Ascending aorta (tissue), 2 donors: ENCODE measurements at regions not wholly inside any gene's neighbourhood (a gene's known extent, or its start where the extent isn't known, plus 50 kb on each side); places are given as distances from the start of the nearest gene placed in this dataset.

Experiments
- DNase-seq, 2 donors: peaks; one replicate each; pipeline ENCODE4 v3.0.0-alpha.2; 2019; ENCODE audit warnings: low spot score in 2 of 2
- H3K27ac ChIP-seq, 2 donors: fragments of 200-600 bp; sonication (generic); one replicate each; pipeline ENCODE4 v1.5.1; 2016 to 2017; ENCODE audit warnings: mild to moderate bottlenecking in 1 of 2
- H3K27me3 ChIP-seq: fragments of 200-600 bp; sonication (generic); one replicate; pipeline ENCODE4 v1.5.1; 2017
- H3K36me3 ChIP-seq, 2 donors: fragments of 200-600 bp; sonication (generic); one replicate each; pipeline ENCODE4 v1.5.1; 2016
- H3K4me1 ChIP-seq, 2 donors: fragments of 200-600 bp; sonication (generic); one replicate each; pipeline ENCODE4 v1.5.1; 2016 to 2017; ENCODE audit warnings: mild to moderate bottlenecking in 1 of 2
- H3K4me3 ChIP-seq, 2 donors: fragments of 200-600 bp; sonication (generic); one replicate each; pipeline ENCODE4 v1.5.1; 2016 to 2017; ENCODE audit warnings: mild to moderate bottlenecking in 1 of 2
- H3K9me3 ChIP-seq, 2 donors: fragments of 200-600 bp; sonication (generic); one replicate each; pipeline ENCODE4 v1.5.1; 2016
- intact Hi-C: fragments of 100-400 bp; cut with DNase I; formaldehyde crosslinking; loops from one replicate; pipeline ENCODE4 v1.15.1; 2023
- TF ChIP-seq, protein P1 (sequence below), 3 experiments: fragments of 200-600 bp in 2 of 3; fragments of 450-650 bp in 1 of 3; sonication (generic) in 2 of 3; IDR thresholded peaks; one replicate each; pipeline ENCODE4 v1.5.1; 2016 to 2019; ENCODE audit warnings: antibody characterized with exemption in 3 of 3, mild to moderate bottlenecking in 1 of 3, moderate library complexity in 1 of 3

DNA sequence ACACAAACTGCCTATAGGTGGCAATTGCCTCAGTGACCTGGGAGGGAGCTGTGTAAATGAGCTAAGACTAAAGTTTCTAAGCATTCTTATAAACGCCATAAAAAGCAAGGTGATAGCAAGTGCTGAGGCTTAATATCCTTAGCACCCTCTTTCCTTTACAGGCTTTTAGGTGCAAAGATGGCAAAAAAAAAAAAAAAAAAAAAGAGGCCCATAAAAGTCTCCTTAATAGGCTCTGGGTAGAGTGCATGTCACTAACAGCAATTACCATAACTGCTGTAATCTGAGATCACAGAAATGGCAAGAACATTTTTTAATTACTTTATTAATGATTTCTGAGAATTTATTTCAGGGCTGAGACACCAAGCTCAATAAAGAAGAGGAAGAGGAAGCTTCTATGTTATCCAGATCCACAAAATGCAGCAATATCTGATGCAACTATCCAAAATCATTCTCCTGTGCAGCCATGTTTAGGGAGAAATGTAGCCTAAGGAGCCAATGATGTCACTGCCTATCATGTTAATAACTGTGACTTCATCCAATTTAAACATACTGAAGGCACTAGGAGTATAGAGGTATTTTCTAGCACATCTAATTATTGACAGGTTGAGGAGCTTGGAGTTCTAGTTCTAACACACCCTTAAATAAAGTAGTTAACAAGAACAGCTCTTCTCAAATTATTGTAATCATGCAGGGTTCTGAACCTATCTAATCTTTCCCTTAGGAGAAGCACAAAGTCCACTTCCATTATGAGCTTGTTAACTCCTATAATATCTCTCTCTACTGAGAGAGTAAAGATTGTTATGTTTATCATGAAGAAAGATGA is 804.3 kb upstream of the ACVR2A start:
- TF ChIP-seq, protein P1, sequence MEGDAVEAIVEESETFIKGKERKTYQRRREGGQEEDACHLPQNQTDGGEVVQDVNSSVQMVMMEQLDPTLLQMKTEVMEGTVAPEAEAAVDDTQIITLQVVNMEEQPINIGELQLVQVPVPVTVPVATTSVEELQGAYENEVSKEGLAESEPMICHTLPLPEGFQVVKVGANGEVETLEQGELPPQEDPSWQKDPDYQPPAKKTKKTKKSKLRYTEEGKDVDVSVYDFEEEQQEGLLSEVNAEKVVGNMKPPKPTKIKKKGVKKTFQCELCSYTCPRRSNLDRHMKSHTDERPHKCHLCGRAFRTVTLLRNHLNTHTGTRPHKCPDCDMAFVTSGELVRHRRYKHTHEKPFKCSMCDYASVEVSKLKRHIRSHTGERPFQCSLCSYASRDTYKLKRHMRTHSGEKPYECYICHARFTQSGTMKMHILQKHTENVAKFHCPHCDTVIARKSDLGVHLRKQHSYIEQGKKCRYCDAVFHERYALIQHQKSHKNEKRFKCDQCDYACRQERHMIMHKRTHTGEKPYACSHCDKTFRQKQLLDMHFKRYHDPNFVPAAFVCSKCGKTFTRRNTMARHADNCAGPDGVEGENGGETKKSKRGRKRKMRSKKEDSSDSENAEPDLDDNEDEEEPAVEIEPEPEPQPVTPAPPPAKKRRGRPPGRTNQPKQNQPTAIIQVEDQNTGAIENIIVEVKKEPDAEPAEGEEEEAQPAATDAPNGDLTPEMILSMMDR (IDR thresholded peaks at IDR 0.05): no peak
- no peak for DNase-seq
- Histone ChIP-seq H3K9me3 (no peaks in the 10 kb centered on the region), H3K4me1 (no peaks in the 10 kb centered on the region), H3K4me3 (no peak overlapping the region), H3K27me3 (no peaks in the 10 kb centered on the region), H3K36me3 (no peaks in the 10 kb centered on the region), H3K27ac (no peak overlapping the region)
- intact Hi-C loops: no loop called here

DNA sequence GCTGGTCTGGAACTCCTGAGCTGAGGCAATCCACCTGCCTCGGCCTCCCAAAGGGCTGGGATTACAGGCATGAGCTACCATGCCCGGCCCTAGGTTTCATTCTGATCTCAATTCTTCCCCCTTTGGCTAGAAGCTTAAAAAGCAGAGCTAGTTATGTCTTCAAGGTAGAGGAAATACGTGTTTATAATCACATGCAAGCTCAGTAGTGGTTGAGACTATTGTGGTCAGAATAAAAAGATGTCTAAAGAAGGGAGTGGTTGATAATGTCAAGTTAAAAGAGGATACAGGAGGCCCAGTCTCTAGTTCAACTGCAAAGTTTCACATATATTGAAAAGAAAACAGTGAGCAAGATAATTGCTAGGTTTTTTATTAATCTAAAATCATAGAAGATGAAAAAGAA is 807.8 kb upstream of the ACVR2A start:
- no peaks in the 10 kb centered on the region for H3K4me1 ChIP-seq
- H3K27ac ChIP-seq: no peak overlapping the region
- H3K36me3 ChIP-seq: no peaks in the 10 kb centered on the region
- DNase-seq: no peak
- intact Hi-C loops: no loop called here
- TF ChIP-seq, protein P1 (IDR thresholded peaks at IDR 0.05): no peak
- no peaks in the 10 kb centered on the region for H3K9me3 ChIP-seq
- H3K4me3 ChIP-seq: no peak overlapping the region
- no peaks in the 10 kb centered on the region for H3K27me3 ChIP-seq

DNA sequence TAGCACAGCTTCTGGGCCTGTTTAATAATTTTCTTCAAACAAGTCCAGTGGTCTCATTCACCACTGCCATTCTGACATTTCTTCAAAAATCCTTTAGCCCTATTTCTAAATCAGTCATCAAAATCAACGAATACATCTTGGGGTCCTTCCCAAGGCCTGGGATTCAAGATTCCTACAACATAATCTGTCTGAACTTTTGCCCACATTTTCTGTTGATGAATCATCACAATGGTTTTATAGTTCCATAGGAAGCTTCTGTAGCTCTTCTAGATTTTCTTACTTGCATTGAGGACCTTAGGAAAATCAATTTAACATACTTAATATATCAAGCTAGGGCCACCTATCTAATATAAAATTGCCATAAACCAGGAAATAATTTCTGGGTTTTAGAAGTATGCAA is 811.8 kb upstream of the ACVR2A start:
- H3K4me3 ChIP-seq: no peak overlapping the region
- H3K27me3 ChIP-seq: no peaks in the 10 kb centered on the region
- H3K27ac ChIP-seq: no peak overlapping the region
- no peak for DNase-seq
- TF ChIP-seq, protein P1 (IDR thresholded peaks at IDR 0.05): no peak
- no peaks in the 10 kb centered on the region for H3K36me3 ChIP-seq
- intact Hi-C loops: no loop called here
- no peaks in the 10 kb centered on the region for H3K4me1 ChIP-seq
- no peaks in the 10 kb centered on the region for H3K9me3 ChIP-seq

DNA sequence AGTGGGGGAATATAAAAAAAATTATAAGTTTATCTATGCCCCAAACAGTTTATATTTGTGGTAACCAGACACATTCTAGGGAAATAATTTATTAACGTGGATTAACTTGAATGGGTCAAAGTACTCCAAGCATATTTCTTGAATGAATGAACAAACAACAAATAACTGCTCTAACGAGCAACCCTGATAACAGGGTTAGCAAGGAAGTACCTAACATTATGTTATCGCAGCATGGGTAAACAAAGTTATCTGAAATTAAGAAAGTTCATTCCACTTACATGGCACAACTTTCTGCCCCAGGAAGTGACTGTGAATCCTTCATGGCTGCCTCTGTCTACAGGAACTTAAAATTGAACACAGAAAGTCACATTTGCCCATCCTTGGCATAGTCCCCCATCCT is 812.9 kb upstream of the ACVR2A start:
- Histone ChIP-seq H3K9me3 (no peaks in the 10 kb centered on the region), H3K4me3 (no peak overlapping the region), H3K27me3 (no peaks in the 10 kb centered on the region), H3K36me3 (no peaks in the 10 kb centered on the region), H3K27ac (no peak overlapping the region), H3K4me1 (no peaks in the 10 kb centered on the region)
- TF ChIP-seq, protein P1 (IDR thresholded peaks at IDR 0.05): no peak
- DNase-seq: no peak
- intact Hi-C loops: no loop called here

DNA sequence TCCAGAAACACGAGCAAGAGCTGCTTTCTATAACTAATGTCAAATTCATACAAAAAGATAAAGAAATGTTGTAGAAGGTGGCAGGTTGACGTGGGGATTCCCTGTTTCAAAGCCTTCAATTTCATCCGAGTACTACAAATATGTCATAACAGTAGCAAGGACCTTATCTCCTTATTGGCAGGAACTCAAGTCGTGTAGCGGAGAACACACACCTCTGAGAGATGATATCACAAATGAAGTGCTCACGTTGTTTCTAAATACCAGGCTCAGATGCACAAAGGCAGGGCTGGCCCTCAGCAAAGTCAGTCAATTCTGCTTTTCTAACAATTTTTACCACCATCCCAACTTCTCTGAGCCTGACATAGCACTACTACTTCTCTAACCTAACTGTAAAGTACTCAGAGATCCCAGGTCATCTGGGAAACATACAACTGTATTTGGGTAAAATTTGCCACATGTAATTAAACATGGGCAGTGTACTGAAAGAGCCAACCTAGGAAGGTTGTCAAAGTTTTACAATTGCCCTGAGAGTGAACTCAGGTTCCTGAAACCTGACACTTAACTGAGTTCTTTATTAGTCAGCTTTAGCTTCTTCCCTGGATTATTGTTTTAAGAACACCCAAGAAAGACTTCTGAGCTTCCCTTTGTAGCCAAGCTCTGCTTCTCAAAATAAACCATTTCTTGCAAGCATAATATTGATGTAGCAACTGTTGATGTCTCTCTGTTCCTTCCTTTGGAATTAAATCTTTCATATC is 813.7 kb upstream of the ACVR2A start:
- DNase-seq: no peak
- Histone ChIP-seq H3K27ac (no peak overlapping the region), H3K9me3 (no peaks in the 10 kb centered on the region), H3K4me1 (no peaks in the 10 kb centered on the region), H3K27me3 (no peaks in the 10 kb centered on the region), H3K4me3 (no peak overlapping the region), H3K36me3 (no peaks in the 10 kb centered on the region)
- TF ChIP-seq, protein P1 (IDR thresholded peaks at IDR 0.05): no peak
- intact Hi-C loops: no loop called here
